ENCODE measurements at regions not wholly inside any gene's neighbourhood (a gene's known extent, or its start where the extent isn't known, plus 50 kb on each side); places are given as distances from the start of the nearest gene placed in this dataset.
"Not testable (repeated sequence)": the region's sequence is repeated elsewhere in the genome, so short reads cannot be mapped to it uniquely, and the experiment has no call there.

- Histone ChIP-seq H3K27ac (ENCODE audit: low read depth, low read length, severe bottlenecking) (no peak overlapping the region), H3K4me1 (ENCODE audit: control insufficient read depth, insufficient read depth, low read length, poor library complexity, severe bottlenecking) (no peaks in the 10 kb centered on the region), H3K36me3 (ENCODE audit: control insufficient read depth, insufficient read depth, low read length) (no peaks in the 10 kb centered on the region), H3K4me3 (ENCODE audit: extremely low read depth, insufficient read depth, low read length, poor library complexity, severe bottlenecking) (no peak overlapping the region), H3K9me3 (ENCODE audit: control insufficient read depth, low read length) (no peaks in the 10 kb centered on the region)
- no CpG with 5 or more reads among the region's 3 CpGs for WGBS, 2 experiments (ENCODE audit: insufficient coverage in 2 of 2)
Observed at GRCh38 chr3:68676136-68676535, 256.2 kb downstream of the TAFA4 start.

GRCh38 chr3:68667346-68667745, 265.0 kb downstream of the TAFA4 start:
- no peak overlapping the region for H3K4me3 ChIP-seq (ENCODE audit: extremely low read depth, insufficient read depth, low read length, poor library complexity, severe bottlenecking)

GRCh38 chr3:68666429-68667136, 265.8 kb downstream of the TAFA4 start:
- H3K4me3 ChIP-seq (ENCODE audit: extremely low read depth, insufficient read depth, low read length, poor library complexity, severe bottlenecking) = no peak overlapping the region
- H3K27ac ChIP-seq (ENCODE audit: low read depth, low read length, severe bottlenecking) = no peak overlapping the region
- 69 to 94% methylated on average over 3 to 4 of the region's 4 CpGs for WGBS, 2 experiments (ENCODE audit: insufficient coverage in 2 of 2)
- no peaks in the 10 kb centered on the region for H3K36me3 ChIP-seq (ENCODE audit: control insufficient read depth, insufficient read depth, low read length)
- no peaks in the 10 kb centered on the region for H3K9me3 ChIP-seq (ENCODE audit: control insufficient read depth, low read length)
- peaks cover 7% of the 10 kb centered on the region for H3K4me1 ChIP-seq (ENCODE audit: control insufficient read depth, insufficient read depth, low read length, poor library complexity, severe bottlenecking)

More at GRCh38 chr3:68667346-68667745, 265.0 kb downstream of the TAFA4 start:
- Histone ChIP-seq H3K27ac (ENCODE audit: low read depth, low read length, severe bottlenecking) (no peak overlapping the region), H3K9me3 (ENCODE audit: control insufficient read depth, low read length) (no peaks in the 10 kb centered on the region), H3K36me3 (ENCODE audit: control insufficient read depth, insufficient read depth, low read length) (no peaks in the 10 kb centered on the region), H3K4me1 (ENCODE audit: control insufficient read depth, insufficient read depth, low read length, poor library complexity, severe bottlenecking) (peaks cover 7% of the 10 kb centered on the region)

- Histone ChIP-seq H3K4me3 (ENCODE audit: extremely low read depth, insufficient read depth, low read length, poor library complexity, severe bottlenecking) (no peak overlapping the region), H3K4me1 (ENCODE audit: control insufficient read depth, insufficient read depth, low read length, poor library complexity, severe bottlenecking) (peaks cover 7% of the 10 kb centered on the region), H3K36me3 (ENCODE audit: control insufficient read depth, insufficient read depth, low read length) (no peaks in the 10 kb centered on the region), H3K9me3 (ENCODE audit: control insufficient read depth, low read length) (no peaks in the 10 kb centered on the region), H3K27ac (ENCODE audit: low read depth, low read length, severe bottlenecking) (no peak overlapping the region)
- 70% methylated on average over 1 of the region's 1 CpG; no CpG with 5 or more reads in 1 of the 2 experiments for WGBS, 2 experiments (ENCODE audit: insufficient coverage in 2 of 2)
Observed at GRCh38 chr3:68664276-68664675, 268.1 kb downstream of the TAFA4 start.

- Histone ChIP-seq H3K27ac (ENCODE audit: low read depth, low read length, severe bottlenecking) (no peak overlapping the region), H3K36me3 (ENCODE audit: control insufficient read depth, insufficient read depth, low read length) (no peaks in the 10 kb centered on the region), H3K9me3 (ENCODE audit: control insufficient read depth, low read length) (no peaks in the 10 kb centered on the region), H3K4me3 (ENCODE audit: extremely low read depth, insufficient read depth, low read length, poor library complexity, severe bottlenecking) (no peak overlapping the region), H3K4me1 (ENCODE audit: control insufficient read depth, insufficient read depth, low read length, poor library complexity, severe bottlenecking) (peaks cover 7% of the 10 kb centered on the region)
- no CpG with 5 or more reads among the region's 1 CpG for WGBS, 2 experiments (ENCODE audit: insufficient coverage in 2 of 2)
Observed at GRCh38 chr3:68662176-68662575, 270.2 kb downstream of the TAFA4 start.

GRCh38 chr3:68650657-68651056, 281.7 kb downstream of the TAFA4 start:
- not testable (repeated sequence) for H3K36me3 ChIP-seq (ENCODE audit: control insufficient read depth, insufficient read depth, low read length); H3K4me1 ChIP-seq (ENCODE audit: control insufficient read depth, insufficient read depth, low read length, poor library complexity, severe bottlenecking); H3K9me3 ChIP-seq (ENCODE audit: control insufficient read depth, low read length); H3K4me3 ChIP-seq (ENCODE audit: extremely low read depth, insufficient read depth, low read length, poor library complexity, severe bottlenecking); H3K27ac ChIP-seq (ENCODE audit: low read depth, low read length, severe bottlenecking)
- WGBS, 2 experiments (ENCODE audit: insufficient coverage in 2 of 2) = 80% methylated on average over 1 of the region's 3 CpGs; no CpG with 5 or more reads in 1 of the 2 experiments

GRCh38 chr3:68648494-68648893, 283.9 kb downstream of the TAFA4 start:
- no peaks in the 10 kb centered on the region for H3K4me1 ChIP-seq (ENCODE audit: control insufficient read depth, insufficient read depth, low read length, poor library complexity, severe bottlenecking)
- WGBS, 2 experiments (ENCODE audit: insufficient coverage in 2 of 2) = no CpG with 5 or more reads among the region's 2 CpGs

GRCh38 chr3:68631850-68632545, 300.3 kb downstream of the TAFA4 start:
- 31% methylated on average over 3 of the region's 7 CpGs; no CpG with 5 or more reads in 1 of the 2 experiments for WGBS, 2 experiments (ENCODE audit: insufficient coverage in 2 of 2)
- Histone ChIP-seq H3K27ac (ENCODE audit: low read depth, low read length, severe bottlenecking) (no peak overlapping the region), H3K4me3 (ENCODE audit: extremely low read depth, insufficient read depth, low read length, poor library complexity, severe bottlenecking) (no peak overlapping the region), H3K9me3 (ENCODE audit: control insufficient read depth, low read length) (no peaks in the 10 kb centered on the region), H3K4me1 (ENCODE audit: control insufficient read depth, insufficient read depth, low read length, poor library complexity, severe bottlenecking) (no peaks in the 10 kb centered on the region), H3K36me3 (ENCODE audit: control insufficient read depth, insufficient read depth, low read length) (no peaks in the 10 kb centered on the region)

More at GRCh38 chr3:68648494-68648893, 283.9 kb downstream of the TAFA4 start:
- Histone ChIP-seq H3K36me3 (ENCODE audit: control insufficient read depth, insufficient read depth, low read length) (no peaks in the 10 kb centered on the region), H3K4me3 (ENCODE audit: extremely low read depth, insufficient read depth, low read length, poor library complexity, severe bottlenecking) (no peak overlapping the region), H3K27ac (ENCODE audit: low read depth, low read length, severe bottlenecking) (no peak overlapping the region), H3K9me3 (ENCODE audit: control insufficient read depth, low read length) (no peaks in the 10 kb centered on the region)

- H3K9me3 ChIP-seq (ENCODE audit: control insufficient read depth, low read length) = no peaks in the 10 kb centered on the region
- no peak overlapping the region for H3K4me3 ChIP-seq (ENCODE audit: extremely low read depth, insufficient read depth, low read length, poor library complexity, severe bottlenecking)
- H3K4me1 ChIP-seq (ENCODE audit: control insufficient read depth, insufficient read depth, low read length, poor library complexity, severe bottlenecking) = no peaks in the 10 kb centered on the region
- 92 to 100% methylated on average over 1 to 2 of the region's 6 CpGs for WGBS, 2 experiments (ENCODE audit: insufficient coverage in 2 of 2)
- no peak overlapping the region for H3K27ac ChIP-seq (ENCODE audit: low read depth, low read length, severe bottlenecking)
- H3K36me3 ChIP-seq (ENCODE audit: control insufficient read depth, insufficient read depth, low read length) = no peaks in the 10 kb centered on the region
Observed at GRCh38 chr3:68620211-68620610, 312.1 kb downstream of the TAFA4 start.

- Histone ChIP-seq H3K27ac (ENCODE audit: low read depth, low read length, severe bottlenecking) (no peak overlapping the region), H3K9me3 (ENCODE audit: control insufficient read depth, low read length) (peaks cover 2% of the 10 kb centered on the region), H3K36me3 (ENCODE audit: control insufficient read depth, insufficient read depth, low read length) (no peaks in the 10 kb centered on the region), H3K4me1 (ENCODE audit: control insufficient read depth, insufficient read depth, low read length, poor library complexity, severe bottlenecking) (no peaks in the 10 kb centered on the region), H3K4me3 (ENCODE audit: extremely low read depth, insufficient read depth, low read length, poor library complexity, severe bottlenecking) (no peak overlapping the region)
- WGBS, 2 experiments (ENCODE audit: insufficient coverage in 2 of 2) = 80 to 94% methylated on average over 4 to 5 of the region's 6 CpGs
Observed at GRCh38 chr3:68614087-68614486, 318.3 kb downstream of the TAFA4 start.

GRCh38 chr3:68571321-68571720, 361.0 kb downstream of the TAFA4 start:
- 80 to 86% methylated on average over 1 of the region's 2 CpGs for WGBS, 2 experiments (ENCODE audit: insufficient coverage in 2 of 2)
- no peaks in the 10 kb centered on the region for H3K36me3 ChIP-seq (ENCODE audit: control insufficient read depth, insufficient read depth, low read length)
- no peaks in the 10 kb centered on the region for H3K4me1 ChIP-seq (ENCODE audit: control insufficient read depth, insufficient read depth, low read length, poor library complexity, severe bottlenecking)
- no peaks in the 10 kb centered on the region for H3K9me3 ChIP-seq (ENCODE audit: control insufficient read depth, low read length)
- no peak overlapping the region for H3K27ac ChIP-seq (ENCODE audit: low read depth, low read length, severe bottlenecking)
- no peak overlapping the region for H3K4me3 ChIP-seq (ENCODE audit: extremely low read depth, insufficient read depth, low read length, poor library complexity, severe bottlenecking)
